Kidney epithelial cell (primary cell): ENCODE measurements at regions not wholly inside any gene's neighbourhood (a gene's known extent, or its start where the extent isn't known, plus 50 kb on each side); places are given as distances from the start of the nearest gene placed in this dataset.

Experiments used
- DNase-seq: peaks from one replicate; pipeline ENCODE4 v3.0.0-alpha.2; 2010; ENCODE audit warnings: low read depth
- H3K27me3 ChIP-seq: 2 replicates; pipeline ENCODE4 v1.6.0; 2011; ENCODE audit warnings: low read length; ENCODE audit not compliant: control insufficient read depth, insufficient read depth
- H3K36me3 ChIP-seq: 2 replicates; pipeline ENCODE4 v1.5.1; 2011; ENCODE audit warnings: low read length; ENCODE audit not compliant: control insufficient read depth, insufficient read depth
- H3K4me3 ChIP-seq: 2 replicates; pipeline ENCODE4 v1.5.1; 2011; ENCODE audit warnings: low read depth, mild to moderate bottlenecking, control low read depth, low read length
- CTCF ChIP-seq: IDR thresholded peaks from 2 replicates; pipeline ENCODE4 v1.5.1; 2011; ENCODE audit warnings: mild to moderate bottlenecking, moderate library complexity, low read length, control low read depth, inconsistent platforms; ENCODE audit not compliant: insufficient read depth, poor library complexity, severe bottlenecking

DNA sequence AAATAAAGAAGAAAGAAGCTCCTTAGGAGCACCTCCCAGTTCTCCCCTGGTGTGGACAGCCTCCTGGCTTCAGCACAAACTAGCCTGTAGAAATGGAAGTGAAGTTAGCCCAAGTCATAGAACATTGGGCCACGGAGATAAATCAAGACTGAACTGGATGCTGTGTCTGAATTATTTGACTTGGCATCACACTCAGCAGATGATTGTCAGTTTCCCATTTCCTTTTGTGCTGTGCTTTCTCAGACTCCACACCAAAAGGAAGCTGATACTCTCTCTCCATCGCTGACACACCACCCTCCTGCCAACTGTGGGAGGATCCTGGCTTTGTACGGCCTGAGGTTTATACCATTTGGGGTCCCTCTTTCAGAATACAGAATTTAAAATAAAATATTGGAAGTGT, 209.8 kb downstream of the TFAP2A start:
- TF ChIP-seq CTCF = no peak
- H3K4me3 ChIP-seq = no peak overlapping the region
- H3K27me3 ChIP-seq = no peaks in the 10 kb centered on the region
- no peaks in the 10 kb centered on the region for H3K36me3 ChIP-seq
- no peak for DNase-seq

DNA sequence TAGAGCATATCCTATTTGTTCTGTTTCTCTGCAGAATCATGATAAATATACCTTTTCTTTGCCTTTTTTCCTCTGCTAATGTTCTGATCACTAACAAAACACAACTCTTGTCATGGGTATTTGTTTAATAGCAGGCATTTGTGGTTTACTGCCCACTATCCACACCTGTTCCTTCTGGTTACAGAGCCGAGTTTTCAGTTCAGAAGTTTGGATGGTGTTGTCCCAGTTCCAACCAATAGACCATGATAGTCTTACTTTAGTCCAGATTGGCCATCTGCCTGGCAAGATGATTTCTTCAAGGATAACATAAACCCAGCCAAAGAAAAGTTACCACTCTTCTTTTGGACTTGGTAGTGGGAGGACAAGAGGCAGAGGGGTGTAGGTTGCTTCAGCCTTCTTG, 211.2 kb downstream of the TFAP2A start:
- Histone ChIP-seq H3K4me3 (no peak overlapping the region), H3K36me3 (no peaks in the 10 kb centered on the region), H3K27me3 (no peaks in the 10 kb centered on the region)
- no peak for DNase-seq
- TF ChIP-seq CTCF = no peak

- TF ChIP-seq CTCF = no peak
- no peak for DNase-seq
- no peaks in the 10 kb centered on the region for H3K36me3 ChIP-seq
- H3K27me3 ChIP-seq = no peaks in the 10 kb centered on the region
- no peak overlapping the region for H3K4me3 ChIP-seq
Observed at GRCh38 chr6:10202581-10202980, 212.3 kb downstream of the TFAP2A start.

GRCh38 chr6:10201606-10202510, 213.0 kb downstream of the TFAP2A start:
- no peak for DNase-seq

DNA sequence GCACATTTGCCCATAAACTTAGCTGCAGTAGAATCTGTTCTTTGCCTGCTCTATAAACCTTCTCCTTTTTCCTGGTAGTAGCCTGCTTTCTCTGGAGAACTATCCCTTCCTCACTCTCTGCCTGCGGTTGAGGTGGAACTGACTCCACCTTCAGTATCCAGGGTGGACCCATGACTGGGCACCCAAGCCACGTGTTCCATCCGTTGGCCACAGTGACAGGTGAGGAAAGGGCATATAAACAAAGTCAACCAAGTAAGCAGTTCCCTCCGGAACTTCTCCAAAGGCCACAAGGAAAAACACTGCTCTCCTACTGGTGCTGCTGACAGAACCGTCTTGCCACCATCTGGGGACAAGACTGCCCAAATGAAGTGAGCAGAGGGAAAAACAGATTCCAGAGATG, 218.8 kb downstream of the TFAP2A start:
- no peak for DNase-seq
- H3K36me3 ChIP-seq = no peaks in the 10 kb centered on the region
- no peak for TF ChIP-seq CTCF
- H3K4me3 ChIP-seq = no peak overlapping the region
- H3K27me3 ChIP-seq = no peaks in the 10 kb centered on the region

More at GRCh38 chr6:10201606-10202510, 213.0 kb downstream of the TFAP2A start:
- H3K4me3 ChIP-seq = no peak overlapping the region
- H3K27me3 ChIP-seq = no peaks in the 10 kb centered on the region
- no peaks in the 10 kb centered on the region for H3K36me3 ChIP-seq
- TF ChIP-seq CTCF = no peak
